ENCODE measurements at regions not wholly inside any gene's neighbourhood (a gene's known extent, or its start where the extent isn't known, plus 50 kb on each side); places are given as distances from the start of the nearest gene placed in this dataset.
"Not testable (repeated sequence)": the region's sequence is repeated elsewhere in the genome, so short reads cannot be mapped to it uniquely, and the experiment has no call there.

- H3K4me1 Mint-ChIP-seq: no peaks in the 10 kb centered on the region
- no peaks in the 10 kb centered on the region for H3K27me3 Mint-ChIP-seq (ENCODE audit: low read depth)
- H3K27ac Mint-ChIP-seq: no peak overlapping the region
- TF ChIP-seq, protein P1, sequence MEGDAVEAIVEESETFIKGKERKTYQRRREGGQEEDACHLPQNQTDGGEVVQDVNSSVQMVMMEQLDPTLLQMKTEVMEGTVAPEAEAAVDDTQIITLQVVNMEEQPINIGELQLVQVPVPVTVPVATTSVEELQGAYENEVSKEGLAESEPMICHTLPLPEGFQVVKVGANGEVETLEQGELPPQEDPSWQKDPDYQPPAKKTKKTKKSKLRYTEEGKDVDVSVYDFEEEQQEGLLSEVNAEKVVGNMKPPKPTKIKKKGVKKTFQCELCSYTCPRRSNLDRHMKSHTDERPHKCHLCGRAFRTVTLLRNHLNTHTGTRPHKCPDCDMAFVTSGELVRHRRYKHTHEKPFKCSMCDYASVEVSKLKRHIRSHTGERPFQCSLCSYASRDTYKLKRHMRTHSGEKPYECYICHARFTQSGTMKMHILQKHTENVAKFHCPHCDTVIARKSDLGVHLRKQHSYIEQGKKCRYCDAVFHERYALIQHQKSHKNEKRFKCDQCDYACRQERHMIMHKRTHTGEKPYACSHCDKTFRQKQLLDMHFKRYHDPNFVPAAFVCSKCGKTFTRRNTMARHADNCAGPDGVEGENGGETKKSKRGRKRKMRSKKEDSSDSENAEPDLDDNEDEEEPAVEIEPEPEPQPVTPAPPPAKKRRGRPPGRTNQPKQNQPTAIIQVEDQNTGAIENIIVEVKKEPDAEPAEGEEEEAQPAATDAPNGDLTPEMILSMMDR (IDR thresholded peaks at IDR 0.05; ENCODE audit: unreplicated experiment in 3 of 3): no peak
- peaks cover 5% of the 10 kb centered on the region for H3K9me3 Mint-ChIP-seq
- no peaks in the 10 kb centered on the region for H3K36me3 Mint-ChIP-seq (ENCODE audit: low read depth)
- H3K4me3 Mint-ChIP-seq: no peak overlapping the region
Measured at GRCh38 chr6:68141190-68141589, 493.9 kb upstream of the ADGRB3 start.

GRCh38 chr6:68139130-68139529 is 496.0 kb upstream of the ADGRB3 start:
- Mint-ChIP-seq H3K27ac (no peak overlapping the region), H3K36me3 (ENCODE audit: low read depth) (no peaks in the 10 kb centered on the region), H3K27me3 (ENCODE audit: low read depth) (no peaks in the 10 kb centered on the region), H3K9me3 (peaks cover 5% of the 10 kb centered on the region), H3K4me1 (no peaks in the 10 kb centered on the region), H3K4me3 (no peak overlapping the region)
- TF ChIP-seq, protein P1 (IDR thresholded peaks at IDR 0.05; ENCODE audit: unreplicated experiment in 3 of 3): no peak

DNA sequence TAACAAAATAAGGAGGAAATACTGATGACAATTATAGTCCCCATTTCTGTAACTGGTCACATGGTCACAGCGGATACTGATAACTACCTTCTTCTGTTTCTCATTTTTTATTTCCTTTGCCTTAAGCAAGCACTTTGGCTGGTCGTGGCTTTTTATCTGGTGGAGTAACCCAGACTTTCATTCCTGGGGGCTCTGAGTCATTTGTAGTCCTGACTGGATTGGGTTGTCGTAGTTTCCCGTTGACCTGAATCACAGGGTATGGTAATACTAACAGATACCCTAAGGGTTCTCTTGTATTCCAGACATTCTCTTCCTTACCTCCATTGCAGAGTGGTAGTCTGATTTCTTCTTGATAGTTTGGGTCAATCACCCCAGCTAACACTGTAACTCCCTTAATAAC is 500.3 kb upstream of the ADGRB3 start:
- Mint-ChIP-seq H3K4me3 (no peak overlapping the region), H3K27me3 (ENCODE audit: low read depth) (no peaks in the 10 kb centered on the region), H3K27ac (no peak overlapping the region), H3K36me3 (ENCODE audit: low read depth) (no peaks in the 10 kb centered on the region), H3K9me3 (no peaks in the 10 kb centered on the region), H3K4me1 (no peaks in the 10 kb centered on the region)
- TF ChIP-seq, protein P1 (IDR thresholded peaks at IDR 0.05; ENCODE audit: unreplicated experiment in 3 of 3): no peak

DNA sequence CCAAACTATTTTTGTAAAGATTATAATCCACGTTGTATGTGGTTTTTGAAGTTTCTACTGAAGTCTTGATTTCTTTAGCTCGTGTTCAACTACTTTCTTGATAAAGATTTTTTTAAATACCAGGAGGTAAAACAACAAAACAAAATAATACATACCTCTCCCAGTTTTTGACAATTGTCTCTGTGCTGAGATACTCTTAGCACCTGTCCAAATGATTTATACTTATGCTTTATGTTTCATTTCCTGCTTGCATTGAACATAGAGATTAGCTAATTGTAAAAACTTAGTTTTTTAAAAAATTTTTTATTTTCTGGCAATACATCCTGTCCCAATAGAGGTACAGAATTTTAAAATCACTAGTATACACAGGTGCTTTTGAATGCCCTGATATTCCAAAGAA is 506.9 kb upstream of the ADGRB3 start:
- Mint-ChIP-seq H3K27ac (no peak overlapping the region), H3K9me3 (no peaks in the 10 kb centered on the region), H3K27me3 (ENCODE audit: low read depth) (no peaks in the 10 kb centered on the region), H3K36me3 (ENCODE audit: low read depth) (no peaks in the 10 kb centered on the region), H3K4me3 (no peak overlapping the region), H3K4me1 (no peaks in the 10 kb centered on the region)
- TF ChIP-seq, protein P1 (IDR thresholded peaks at IDR 0.05; ENCODE audit: unreplicated experiment in 3 of 3): no peak

GRCh38 chr6:68127074-68127473 is 508.0 kb upstream of the ADGRB3 start:
- no peaks in the 10 kb centered on the region for H3K4me1 Mint-ChIP-seq
- H3K27ac Mint-ChIP-seq: no peak overlapping the region
- no peaks in the 10 kb centered on the region for H3K27me3 Mint-ChIP-seq (ENCODE audit: low read depth)
- TF ChIP-seq, protein P1 (IDR thresholded peaks at IDR 0.05; ENCODE audit: unreplicated experiment in 3 of 3): no peak
- no peak overlapping the region for H3K4me3 Mint-ChIP-seq
- H3K9me3 Mint-ChIP-seq: peaks cover 8% of the 10 kb centered on the region
- H3K36me3 Mint-ChIP-seq (ENCODE audit: low read depth): no peaks in the 10 kb centered on the region

GRCh38 chr6:68126089-68126749 is 508.9 kb upstream of the ADGRB3 start:
- TF ChIP-seq, protein P1 (IDR thresholded peaks at IDR 0.05; ENCODE audit: unreplicated experiment in 3 of 3): no peak
- no peaks in the 10 kb centered on the region for H3K36me3 Mint-ChIP-seq (ENCODE audit: low read depth)
- no peaks in the 10 kb centered on the region for H3K27me3 Mint-ChIP-seq (ENCODE audit: low read depth)
- H3K9me3 Mint-ChIP-seq: peaks cover 15% of the 10 kb centered on the region
- H3K4me3 Mint-ChIP-seq: no peak overlapping the region
- H3K27ac Mint-ChIP-seq: no peak overlapping the region
- H3K4me1 Mint-ChIP-seq: no peaks in the 10 kb centered on the region

DNA sequence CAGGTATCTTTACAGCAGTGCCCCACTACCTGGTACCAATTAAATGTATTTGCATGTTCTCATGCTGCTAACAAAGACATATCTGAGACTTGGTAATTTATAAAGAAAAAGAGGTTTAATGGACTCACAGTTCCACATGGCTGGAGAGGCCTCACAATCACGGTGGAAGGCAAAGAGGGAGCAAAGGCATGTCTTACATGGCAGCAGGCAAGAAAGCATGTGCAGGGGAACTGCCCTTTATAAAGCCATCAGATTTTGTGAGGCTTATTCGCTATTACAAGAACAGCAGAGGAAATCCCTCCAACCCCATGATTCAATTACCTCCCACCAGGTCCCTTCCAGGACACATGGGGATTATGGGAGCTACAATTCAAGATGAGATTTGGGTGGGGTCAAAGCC is 512.1 kb upstream of the ADGRB3 start:
- H3K4me1 Mint-ChIP-seq; H3K36me3 Mint-ChIP-seq (ENCODE audit: low read depth); H3K27ac Mint-ChIP-seq; H3K27me3 Mint-ChIP-seq (ENCODE audit: low read depth); H3K4me3 Mint-ChIP-seq: not testable (repeated sequence)
- H3K9me3 Mint-ChIP-seq: peaks cover 19% of the 10 kb centered on the region

Measured in nephron (organoid).